ENCODE measurements at regions not wholly inside any gene's neighbourhood (a gene's known extent, or its start where the extent isn't known, plus 50 kb on each side); places are given as distances from the start of the nearest gene placed in this dataset.

GRCh38 chr6:44608175-44608574 lies 220.7 kb downstream of the CDC5L start:
- no peak for DNase-seq (ENCODE audit: low spot score)

- no peak for DNase-seq (ENCODE audit: low spot score)
Measured at GRCh38 chr6:44609051-44609612, 221.6 kb downstream of the CDC5L start.

DNA sequence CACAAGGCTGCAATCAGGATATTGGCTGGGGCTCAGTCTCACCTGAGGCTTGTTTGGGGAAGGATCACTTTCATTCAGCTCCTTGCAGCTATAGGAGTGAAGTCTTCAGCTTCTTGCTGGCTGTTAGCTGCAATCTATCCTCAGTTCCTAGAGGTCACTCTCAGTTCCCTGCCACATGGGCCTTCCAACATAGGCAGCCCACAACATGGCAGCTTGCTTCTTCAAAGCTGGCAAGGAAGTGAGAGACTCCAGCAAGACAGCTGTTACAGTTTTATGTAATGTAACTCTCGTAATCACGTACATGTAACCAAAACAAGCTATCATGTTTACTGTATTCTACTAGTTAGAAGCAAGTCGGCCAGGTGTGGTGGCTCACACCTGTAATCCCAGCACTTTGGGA lies 226.9 kb downstream of the CDC5L start:
- DNase-seq (ENCODE audit: low spot score) = no peak

DNA sequence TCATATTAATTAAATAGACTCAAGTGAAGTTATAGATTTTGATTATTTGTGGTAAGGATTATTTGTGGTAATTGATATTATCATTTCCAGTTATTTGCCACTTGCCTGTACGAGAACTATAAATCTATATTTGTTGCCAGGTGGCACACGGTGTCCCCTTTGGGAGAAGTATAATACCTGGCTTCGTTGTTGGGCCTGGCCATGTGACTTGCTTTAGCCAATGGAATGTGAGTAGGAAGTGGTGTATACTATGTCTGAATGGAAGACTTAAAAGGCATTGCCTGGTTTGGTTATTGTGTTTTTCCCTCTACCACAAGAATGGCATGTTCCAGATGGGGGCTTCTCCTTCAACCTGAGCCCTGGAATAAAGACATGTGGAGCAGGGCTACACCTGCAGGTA lies 228.1 kb downstream of the CDC5L start:
- no peak for DNase-seq (ENCODE audit: low spot score)

DNA sequence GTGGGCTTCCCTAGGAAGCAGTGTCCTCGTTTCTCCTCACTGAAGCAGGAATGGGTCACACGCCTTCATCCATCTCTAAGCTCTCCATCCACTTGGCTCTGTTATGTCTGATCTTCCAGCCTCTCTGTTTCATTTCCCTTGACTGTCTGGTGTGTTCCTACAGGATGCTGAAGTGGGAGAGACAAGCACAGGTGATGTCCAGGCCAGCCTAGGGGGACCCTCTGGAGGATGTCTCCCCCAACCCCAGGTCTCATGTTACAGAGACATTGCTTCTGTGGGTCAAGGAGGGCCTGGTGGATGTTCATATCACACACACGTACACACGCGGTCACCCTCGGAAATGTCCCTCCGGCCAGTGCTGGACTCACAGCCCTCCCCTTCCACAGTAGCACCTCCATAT lies 229.9 kb downstream of the CDC5L start:
- DNase-seq (ENCODE audit: low spot score) = no peak

GRCh38 chr6:44618371-44618770 lies 230.9 kb downstream of the CDC5L start:
- DNase-seq (ENCODE audit: low spot score) = no peak

DNA sequence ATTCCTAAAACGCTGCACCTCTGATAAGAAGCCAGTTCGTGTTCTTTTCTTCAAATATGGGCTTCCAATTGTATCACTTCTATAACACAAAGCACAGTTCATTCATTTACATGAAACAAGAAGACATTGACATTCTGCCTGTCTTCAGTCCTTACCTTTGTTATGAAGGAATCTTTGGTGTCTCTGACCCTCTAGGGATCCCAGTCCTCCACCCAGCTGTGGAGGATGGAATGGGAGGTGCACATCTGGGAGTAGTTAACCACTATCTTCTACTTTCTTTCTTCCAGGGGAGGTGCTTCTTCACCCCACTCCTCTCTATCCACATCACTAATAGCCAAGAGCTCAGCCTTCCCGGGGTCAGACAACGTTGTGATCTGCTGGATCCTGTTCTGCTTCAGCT lies 233.4 kb downstream of the CDC5L start:
- no peak for DNase-seq (ENCODE audit: low spot score)

DNA sequence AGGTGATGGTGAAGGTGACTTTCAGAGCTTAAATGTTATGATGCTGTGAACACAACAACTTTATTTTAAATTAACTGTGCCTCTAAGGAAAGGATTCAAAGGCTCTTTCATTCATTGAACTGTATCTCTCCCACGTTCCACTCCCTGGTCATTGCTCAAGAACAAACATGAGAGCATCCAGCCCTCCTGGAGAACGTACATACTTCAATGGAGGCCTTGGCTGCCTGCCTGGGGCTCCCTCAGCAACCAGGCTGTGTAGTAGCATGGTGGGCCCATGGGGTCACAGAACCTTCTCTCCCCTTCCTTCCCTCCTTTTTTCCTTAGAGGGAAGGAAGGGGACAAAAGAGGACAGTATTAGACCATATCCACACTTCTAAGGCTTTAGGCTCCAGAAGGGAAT lies 234.3 kb downstream of the CDC5L start:
- DNase-seq (ENCODE audit: low spot score) = no peak

DNA sequence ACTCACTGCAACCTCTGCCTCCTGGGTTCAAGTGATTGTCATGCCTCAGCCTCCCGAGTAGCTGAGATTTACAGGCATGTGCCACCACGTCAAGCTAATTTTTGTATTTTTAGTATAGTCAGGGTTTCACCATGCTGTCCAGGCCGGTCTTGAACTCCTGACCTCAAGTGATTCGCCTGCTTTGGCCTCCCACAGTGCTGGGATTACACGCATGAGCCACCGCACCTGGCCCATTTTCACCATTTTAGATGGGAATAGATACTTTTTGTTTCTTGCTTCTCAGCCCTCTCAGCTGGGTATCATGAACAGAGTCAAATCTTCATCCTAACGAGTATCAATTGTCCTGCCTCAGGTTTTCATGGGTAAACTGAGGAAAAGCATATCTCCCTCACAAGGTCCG lies 235.0 kb downstream of the CDC5L start:
- DNase-seq (ENCODE audit: low spot score) = no peak

DNA sequence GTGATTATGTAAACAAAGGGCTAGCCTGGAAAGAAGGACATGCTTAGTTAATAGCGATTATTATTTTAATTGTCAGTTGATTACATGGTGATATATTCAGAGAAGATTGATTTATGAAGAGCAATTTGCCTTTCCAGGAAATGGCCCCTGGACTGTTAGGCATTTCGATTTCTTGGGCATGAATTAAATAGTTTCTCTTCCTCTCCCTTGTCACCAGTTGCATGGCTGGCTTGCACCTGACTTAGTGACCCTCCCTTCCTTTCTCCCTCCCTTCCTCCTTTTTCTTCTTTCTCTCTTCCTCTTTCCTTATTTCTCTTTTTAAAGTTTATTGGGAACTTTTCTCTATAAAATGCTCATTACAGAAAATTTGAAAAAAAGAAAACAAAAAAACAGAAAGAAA lies 235.4 kb downstream of the CDC5L start:
- DNase-seq (ENCODE audit: low spot score) = no peak

DNA sequence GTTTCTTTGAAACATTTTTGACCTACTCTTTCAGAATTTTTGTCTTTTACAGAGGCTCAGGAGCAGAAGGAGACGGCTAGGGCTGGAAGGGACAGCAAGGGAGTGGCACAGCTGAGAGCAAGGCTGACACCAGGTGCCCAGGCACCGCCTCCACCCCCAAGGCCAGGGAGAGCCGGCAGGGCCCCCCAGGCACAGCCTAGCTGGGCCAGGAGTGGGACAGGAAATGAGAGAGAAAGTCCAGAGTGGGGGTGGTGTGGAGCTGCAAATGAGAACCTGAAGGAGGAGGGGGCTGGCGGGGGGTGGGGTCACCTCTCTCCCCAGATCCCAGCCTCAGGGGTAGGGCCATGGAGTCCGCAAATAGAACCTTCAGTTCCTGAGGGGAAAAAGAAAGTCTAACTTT lies 236.7 kb downstream of the CDC5L start:
- no peak for DNase-seq (ENCODE audit: low spot score)

DNA sequence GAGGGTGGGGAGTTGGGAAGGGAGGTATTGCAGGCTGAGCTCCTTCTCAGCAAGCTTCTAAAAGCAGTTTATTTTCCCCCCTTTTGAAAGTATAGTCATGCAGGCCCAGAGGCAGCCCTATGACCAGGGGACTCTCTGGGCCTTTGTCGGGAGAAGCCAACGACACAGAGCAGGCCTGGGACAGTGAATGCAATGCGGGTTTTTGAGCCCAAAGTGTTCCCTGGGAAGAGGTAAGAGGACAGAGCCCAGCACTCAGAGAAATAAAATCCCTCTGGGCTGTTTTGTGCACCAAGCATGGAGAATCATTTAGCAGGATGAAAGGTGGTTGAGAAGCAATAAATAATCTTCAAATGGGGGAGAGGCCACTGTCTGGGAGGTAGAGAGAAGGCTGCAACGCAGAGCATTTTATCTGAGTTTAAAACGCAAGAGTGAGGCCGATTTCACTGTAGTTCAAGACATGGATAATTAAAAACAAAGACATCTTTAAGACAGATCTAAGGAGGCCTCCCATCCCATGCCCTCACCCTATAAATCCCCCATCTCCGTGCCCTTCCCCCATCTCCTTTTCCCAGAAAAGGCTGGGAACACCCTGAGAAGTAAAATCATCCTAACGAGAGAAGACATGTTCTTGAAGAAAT lies 237.5 kb downstream of the CDC5L start:
- DNase-seq (ENCODE audit: low spot score) = no peak

DNA sequence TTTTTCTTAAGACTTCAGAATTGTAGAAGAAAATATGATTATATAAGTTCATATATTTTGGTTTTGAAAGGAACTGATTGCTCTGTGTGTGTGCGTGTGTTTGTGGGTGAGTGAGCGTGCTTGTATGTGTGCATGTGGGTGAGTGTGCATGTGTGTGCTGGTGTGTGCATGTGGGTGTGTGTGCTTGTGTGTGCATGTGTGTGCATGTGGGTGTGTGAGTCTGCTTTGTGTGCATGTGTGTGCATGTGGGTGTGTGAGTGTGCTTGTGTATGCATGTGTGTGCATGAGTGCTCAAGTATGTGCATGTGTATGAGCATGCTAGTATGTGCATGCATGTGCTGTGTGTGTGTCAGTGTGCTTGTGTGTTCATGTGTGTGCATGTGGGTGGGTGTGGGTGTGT lies 238.5 kb downstream of the CDC5L start:
- no peak for DNase-seq (ENCODE audit: low spot score)

GRCh38 chr6:44626616-44627015 lies 239.1 kb downstream of the CDC5L start:
- no peak for DNase-seq (ENCODE audit: low spot score)

- no peak for DNase-seq (ENCODE audit: low spot score)
Measured at GRCh38 chr6:44627091-44627882, 239.8 kb downstream of the CDC5L start.

DNA sequence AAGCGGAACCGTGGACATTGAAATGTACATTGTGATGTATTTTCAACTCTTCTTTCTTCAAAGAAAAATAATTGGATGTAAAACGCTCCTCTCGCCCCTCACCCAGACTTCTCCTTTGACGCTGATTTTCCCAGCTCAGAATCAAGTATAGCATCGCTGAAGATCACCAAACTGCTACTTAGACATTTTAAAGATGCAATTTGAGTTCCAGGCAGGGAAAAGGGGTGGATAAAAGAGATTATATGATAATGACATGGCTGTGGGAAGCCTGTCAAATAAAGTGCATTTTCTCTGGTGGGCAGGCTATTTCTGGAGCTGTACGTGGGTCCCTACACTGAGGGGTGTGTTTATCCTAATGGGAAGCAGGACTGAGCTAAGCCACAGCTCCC lies 240.4 kb downstream of the CDC5L start:
- DNase-seq (ENCODE audit: low spot score) = no peak

DNA sequence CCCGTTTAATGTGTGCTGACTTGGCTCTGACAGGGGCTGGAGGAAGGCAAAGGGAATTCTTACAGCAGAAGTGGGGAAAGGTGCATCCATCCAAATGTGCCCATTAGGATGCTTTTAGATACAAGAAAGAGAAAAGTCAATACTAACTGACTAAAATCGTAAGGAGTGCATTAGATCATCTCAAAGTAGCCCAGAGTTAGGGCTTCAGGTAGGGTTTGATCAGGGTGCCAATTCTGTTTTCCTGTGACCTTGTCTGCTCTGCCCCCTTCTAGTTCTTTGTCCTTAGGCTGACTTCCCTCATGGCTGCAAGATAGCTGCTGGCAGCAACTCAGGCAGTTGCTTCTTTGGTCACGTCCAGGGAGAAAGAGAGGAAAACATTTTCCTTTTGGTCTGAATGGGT lies 240.8 kb downstream of the CDC5L start:
- DNase-seq (ENCODE audit: low spot score) = no peak

DNA sequence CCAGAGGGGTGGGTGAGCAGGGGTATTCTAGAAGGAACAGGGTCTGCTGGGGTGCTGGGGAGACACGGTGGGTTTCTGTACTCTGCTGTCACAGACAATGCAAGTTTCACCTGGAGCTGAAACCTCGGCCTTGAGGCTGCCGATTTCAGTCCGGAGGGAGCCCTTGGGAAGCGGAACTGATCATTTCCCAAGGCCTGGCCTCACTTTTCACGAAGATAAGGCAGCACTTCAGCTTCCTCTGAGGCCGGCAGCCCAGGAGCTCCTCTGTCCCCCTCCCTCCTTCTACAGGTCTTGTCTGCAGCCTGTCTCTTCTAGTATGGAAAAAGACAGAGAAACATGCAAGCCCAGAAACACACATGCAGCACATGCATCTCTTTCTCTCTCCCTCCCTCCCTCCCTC lies 242.1 kb downstream of the CDC5L start:
- no peak for DNase-seq (ENCODE audit: low spot score)

DNA sequence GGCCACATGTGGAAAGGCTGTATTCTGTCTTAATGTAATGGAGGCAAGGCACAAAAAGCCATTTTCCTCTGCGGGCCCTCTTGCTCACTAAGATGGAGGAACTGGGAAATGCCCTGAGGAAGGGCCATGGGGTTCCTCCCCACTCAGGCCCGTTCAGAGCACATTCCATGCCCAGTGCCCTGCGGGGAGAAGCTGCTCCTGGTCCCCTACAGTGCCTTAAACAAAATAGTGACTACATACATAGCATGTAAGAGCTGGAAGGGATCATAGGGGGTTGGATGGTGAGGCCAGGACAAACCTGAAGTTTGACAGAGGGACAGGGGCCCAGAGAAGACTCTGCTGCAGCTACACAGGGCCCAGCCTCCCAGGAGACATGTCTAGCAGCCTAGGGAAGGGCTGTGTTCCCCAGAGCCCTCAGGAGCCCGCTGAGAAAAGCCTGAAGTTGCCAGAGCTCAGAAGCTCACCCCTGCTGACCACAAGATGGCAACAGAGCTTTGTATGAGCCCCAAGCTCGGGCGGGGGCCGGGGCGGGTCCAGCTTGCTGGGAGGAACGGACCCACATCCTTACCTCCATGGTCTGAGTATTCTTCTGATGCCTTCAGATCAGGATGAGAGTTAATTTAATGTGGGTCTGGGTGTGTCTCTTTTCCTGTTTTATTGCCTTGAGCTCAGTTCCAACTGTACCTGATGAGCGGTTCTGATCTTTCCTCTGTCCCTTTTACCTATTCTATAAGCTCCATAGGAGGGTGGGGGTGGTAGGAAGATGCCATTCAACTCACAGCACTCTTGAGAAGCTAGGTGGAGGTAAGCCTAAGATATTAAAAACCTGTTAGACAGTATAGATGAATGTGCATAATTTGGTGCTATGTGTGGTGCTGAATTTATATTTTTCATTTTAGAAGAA lies 242.9 kb downstream of the CDC5L start:
- peak; percentile 64 for DNase-seq (ENCODE audit: low spot score)

GRCh38 chr6:44631968-44632367 lies 244.5 kb downstream of the CDC5L start:
- DNase-seq (ENCODE audit: low spot score) = no peak

- DNase-seq (ENCODE audit: low spot score) = no peak
Measured at GRCh38 chr6:44634321-44634720, 246.8 kb downstream of the CDC5L start.

- DNase-seq (ENCODE audit: low spot score) = no peak
Measured at GRCh38 chr6:44635486-44635885, 248.0 kb downstream of the CDC5L start.

All from RKO (cell line).